ENCODE measurements at regions not wholly inside any gene's neighbourhood (a gene's known extent, or its start where the extent isn't known, plus 50 kb on each side); places are given as distances from the start of the nearest gene placed in this dataset.
A peak's percentile ranks its signal among the peaks of the same experiment; 100 is the strongest.

GRCh38 chr15:31214158-31214863, 112.3 kb upstream of the KLF13 start:
- in situ Hi-C loops (cut with HindIII; ENCODE audit: low pct_unique_long_range_greater_than_20kb, low sequenced_read_pairs) = no loop called here
- BruUV-seq (replicated peaks) = no TSS peak
- Histone ChIP-seq H3K36me3 (ENCODE audit: control insufficient read depth, insufficient read depth, low read length) (no peaks in the 10 kb centered on the region), H3K4me1 (ENCODE audit: control insufficient read depth, insufficient read depth, low read length) (peaks cover 23% of the 10 kb centered on the region), H3K27me3 (ENCODE audit: control insufficient read depth, insufficient read depth, low read length) (no peaks in the 10 kb centered on the region), H3K9me3 (ENCODE audit: control insufficient read depth, insufficient read depth, low read depth, low read length) (no peaks in the 10 kb centered on the region), H3K27ac (ENCODE audit: low read length) (peak overlapping the region; percentile 49), H3K4me3 (ENCODE audit: low read depth in 2 of 2, low read length in 2 of 2) (no peak overlapping the region)
- no peak for TF ChIP-seq TCF7L2 (IDR thresholded peaks at IDR 0.05; ENCODE audit: low read depth, low read length)
- no peak for TF ChIP-seq POLR2AphosphoS5 (IDR thresholded peaks at IDR 0.05; ENCODE audit: low read depth, low read length)
- TF ChIP-seq CTCF (IDR thresholded peaks at IDR 0.05) = no peak
- ATAC-seq = no peak
- intact Hi-C loops (cut with micrococcal nuclease; ENCODE audit: unreplicated experiment) = loop anchor here (10.0 kb wide), 1 partner anchor 110 kb away; the partner anchor contains the start of gene KLF13
- no peak for DNase-seq (ENCODE audit: low read depth, low spot score)
- ChIA-PET POLR2A (no interaction called here), CTCF (interaction anchor here (0.8 to 1.5 kb wide), 2 partner anchors 274 to 431 kb away, joined by 3 to 7 read pairs; no protein-coding TSS in a partner anchor)

DNA sequence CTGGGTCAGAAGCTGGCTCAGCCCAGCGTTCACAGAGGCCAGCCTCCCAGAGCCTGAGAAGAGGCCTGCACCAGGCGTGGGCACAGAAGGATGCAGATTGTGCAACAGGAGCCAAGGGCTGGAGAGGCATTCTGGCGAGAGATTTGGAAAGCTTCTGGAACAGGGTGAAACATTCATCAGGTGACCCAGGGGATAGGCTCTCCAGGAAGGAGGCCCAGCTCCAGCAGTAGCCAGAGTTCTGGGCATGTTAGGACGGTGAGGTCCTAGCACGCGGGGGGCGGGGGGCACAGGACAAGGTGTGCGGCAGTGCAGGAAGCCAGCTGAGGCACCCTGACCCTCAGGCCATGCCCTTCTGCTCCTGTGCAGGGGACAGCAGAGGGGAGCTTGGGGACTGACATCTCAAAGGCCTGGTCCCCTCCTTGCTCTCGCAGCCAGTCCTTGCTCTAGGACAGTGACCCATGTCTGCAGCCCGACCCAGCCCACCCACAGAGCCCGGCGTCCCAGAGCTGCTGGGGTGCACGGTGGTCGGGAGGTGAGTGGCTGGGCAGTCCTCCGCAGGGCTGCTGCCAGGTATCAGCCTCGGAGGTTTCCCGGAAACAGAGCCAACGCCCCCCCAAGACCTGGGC, 111.7 kb upstream of the KLF13 start:
- peaks cover 25% of the 10 kb centered on the region for H3K4me1 ChIP-seq (ENCODE audit: control insufficient read depth, insufficient read depth, low read length)
- H3K36me3 ChIP-seq (ENCODE audit: control insufficient read depth, insufficient read depth, low read length) = no peaks in the 10 kb centered on the region
- no TSS peak for BruUV-seq (replicated peaks)
- no peaks in the 10 kb centered on the region for H3K27me3 ChIP-seq (ENCODE audit: control insufficient read depth, insufficient read depth, low read length)
- peak overlapping the region; percentile 49 to 55 for H3K4me3 ChIP-seq (ENCODE audit: low read depth in 2 of 2, low read length in 2 of 2)
- no peaks in the 10 kb centered on the region for H3K9me3 ChIP-seq (ENCODE audit: control insufficient read depth, insufficient read depth, low read depth, low read length)
- in situ Hi-C loops (cut with HindIII; ENCODE audit: low pct_unique_long_range_greater_than_20kb, low sequenced_read_pairs) = no loop called here
- TF ChIP-seq TCF7L2 (IDR thresholded peaks at IDR 0.05; ENCODE audit: low read depth, low read length) = no peak
- no peak for TF ChIP-seq REST (IDR thresholded peaks at IDR 0.05; ENCODE audit: insufficient read depth in 1 of 2, low read depth in 2 of 2, low read length in 1 of 2)
- no peak for TF ChIP-seq POLR2AphosphoS5 (IDR thresholded peaks at IDR 0.05; ENCODE audit: low read depth, low read length)
- TF ChIP-seq CTCF (IDR thresholded peaks at IDR 0.05) = no peak
- TF ChIP-seq SIN3A (IDR thresholded peaks at IDR 0.05; ENCODE audit: borderline replicate concordance, insufficient read depth, low read depth, low read length) = no peak
- ATAC-seq = peak; percentile 18
- intact Hi-C loops (cut with micrococcal nuclease; ENCODE audit: unreplicated experiment) = loop anchor here (10.0 kb wide), 1 partner anchor 110 kb away; the partner anchor contains the start of gene KLF13
- ChIA-PET CTCF (interaction anchor here (0.8 to 1.5 kb wide), 2 partner anchors 274 to 432 kb away, joined by 3 to 7 read pairs; no protein-coding TSS in a partner anchor), POLR2A (no interaction called here)
- peak overlapping the region; percentile 49 for H3K27ac ChIP-seq (ENCODE audit: low read length)
- no peak for DNase-seq (ENCODE audit: low read depth, low spot score)

Data from Panc1 (cell line).